ENCODE measurements at regions not wholly inside any gene's neighbourhood (a gene's known extent, or its start where the extent isn't known, plus 50 kb on each side); places are given as distances from the start of the nearest gene placed in this dataset.

DNA sequence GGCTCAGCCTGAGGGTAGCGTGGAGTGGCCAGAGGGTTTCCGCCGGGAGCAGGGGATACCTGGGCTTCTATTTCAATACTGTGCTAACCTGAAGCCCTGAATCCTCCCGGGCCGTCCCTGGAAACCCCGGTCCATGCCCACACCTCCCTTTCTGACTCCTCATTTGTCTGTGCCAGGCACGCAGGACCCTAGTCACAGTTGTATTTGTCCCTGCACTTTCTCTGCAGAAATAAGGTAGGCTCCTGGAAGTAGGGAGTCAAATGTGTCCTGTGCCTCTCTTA, 418.8 kb upstream of the HS6ST1 start:
- no peak for DNase-seq

DNA sequence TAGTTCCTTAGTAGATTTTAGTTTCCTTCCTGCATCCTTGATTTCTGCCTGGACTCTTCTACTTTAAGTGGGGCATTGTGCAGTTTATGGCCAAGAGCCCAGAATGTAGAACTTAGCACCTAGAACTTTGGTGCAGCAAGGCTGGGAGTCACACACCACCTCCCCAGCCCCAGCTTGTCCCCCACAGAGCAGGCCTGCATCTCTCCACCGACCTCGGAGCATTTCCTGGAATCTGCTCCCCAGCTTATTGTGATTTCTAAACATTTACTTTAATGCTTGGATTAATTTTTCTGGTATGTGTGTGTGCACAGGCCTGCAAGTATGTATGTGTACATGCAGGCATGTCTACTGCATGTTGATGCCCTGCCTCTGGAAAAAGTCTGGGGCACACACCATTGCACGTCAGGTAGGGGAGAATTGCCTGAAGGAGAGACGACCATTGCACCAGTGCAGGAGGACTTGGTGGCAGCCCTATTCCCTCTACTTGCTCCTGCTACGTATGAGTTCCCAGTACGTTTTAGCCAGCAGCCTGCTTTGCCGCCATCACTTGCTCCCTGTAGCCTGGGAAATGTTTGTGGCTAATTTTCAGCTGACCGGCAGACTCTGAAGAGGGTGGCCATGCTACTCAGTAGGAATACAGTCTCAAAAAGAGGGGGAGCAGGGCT, 419.9 kb upstream of the HS6ST1 start:
- no peak for DNase-seq

DNA sequence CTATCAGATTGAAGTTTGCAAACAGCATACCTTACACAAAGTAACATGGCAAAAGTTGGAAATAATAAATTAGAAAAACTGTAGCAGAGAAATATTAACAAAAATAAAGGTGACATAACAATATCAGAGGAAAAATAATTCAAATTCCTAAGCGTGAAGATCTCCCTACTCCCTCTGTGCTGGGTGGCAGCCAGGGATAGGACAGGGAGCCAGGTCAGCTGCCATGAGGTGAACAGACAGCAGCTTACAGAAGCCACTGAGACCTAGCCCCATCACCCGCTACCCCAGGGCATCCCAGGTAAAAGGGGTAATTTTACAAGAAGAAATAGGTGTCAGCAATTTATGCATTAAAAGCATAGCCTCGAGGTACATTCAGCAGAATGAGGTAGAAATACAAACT, 423.8 kb upstream of the HS6ST1 start:
- no peak for DNase-seq

DNA sequence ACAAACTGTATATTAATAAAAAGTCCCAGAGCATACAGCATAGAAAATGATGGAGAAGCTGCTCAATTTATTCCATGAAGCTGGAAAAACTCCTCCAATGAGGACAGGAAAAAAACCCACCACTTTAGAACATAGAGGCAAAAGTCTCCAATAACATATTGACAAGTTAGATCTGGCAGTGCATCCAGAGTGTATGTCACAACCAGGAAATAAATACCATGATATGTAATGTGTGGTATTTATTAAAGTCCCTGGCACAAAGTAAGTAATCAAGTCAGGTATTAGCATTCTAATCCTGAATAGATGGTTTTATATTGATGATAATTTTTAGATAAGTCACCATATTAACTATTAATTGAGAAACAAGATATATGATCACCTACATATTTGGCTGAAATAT, 427.3 kb upstream of the HS6ST1 start:
- DNase-seq, result no peak

DNA sequence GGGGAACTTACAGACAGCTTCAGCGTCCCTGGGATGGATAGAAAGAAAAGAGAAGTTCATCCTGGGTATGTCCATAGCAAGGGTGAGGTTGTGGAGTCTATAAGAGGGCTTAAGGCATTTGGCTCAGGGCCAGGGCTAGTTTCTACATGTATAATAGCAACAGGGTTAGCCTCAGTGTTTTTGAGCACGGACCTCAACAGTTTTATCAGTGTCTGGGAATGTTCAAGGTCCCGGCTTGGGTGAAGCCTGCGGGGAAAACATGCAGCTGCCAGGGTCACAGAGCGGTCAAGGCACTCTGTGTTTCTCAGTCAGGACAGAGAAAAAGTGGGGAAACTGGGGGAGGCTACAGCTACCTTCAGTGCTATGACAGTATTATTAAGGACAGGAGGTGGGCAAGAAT, 427.7 kb upstream of the HS6ST1 start:
- peak; percentile 25 to 50 for DNase-seq

DNA sequence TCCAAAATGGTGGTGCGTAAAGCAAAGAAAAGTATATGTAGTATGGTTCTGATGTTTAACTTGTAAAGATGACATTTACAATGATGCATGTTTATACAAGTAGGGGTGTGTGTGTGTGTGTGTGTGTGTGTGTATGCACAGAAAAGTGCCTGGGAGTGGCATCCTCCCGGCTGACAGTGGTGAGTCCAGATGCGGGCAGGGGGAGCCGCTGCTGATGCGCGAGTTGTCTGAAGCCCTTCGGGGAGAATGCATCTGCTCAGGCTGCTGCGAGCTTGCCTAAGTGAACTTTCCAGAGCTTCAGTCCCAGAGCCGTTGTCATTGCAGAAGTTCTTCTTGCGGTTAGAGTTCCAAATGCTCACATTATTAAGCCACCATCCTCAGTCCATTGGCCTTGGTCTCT, 429.7 kb upstream of the HS6ST1 start:
- DNase-seq, result no peak

DNA sequence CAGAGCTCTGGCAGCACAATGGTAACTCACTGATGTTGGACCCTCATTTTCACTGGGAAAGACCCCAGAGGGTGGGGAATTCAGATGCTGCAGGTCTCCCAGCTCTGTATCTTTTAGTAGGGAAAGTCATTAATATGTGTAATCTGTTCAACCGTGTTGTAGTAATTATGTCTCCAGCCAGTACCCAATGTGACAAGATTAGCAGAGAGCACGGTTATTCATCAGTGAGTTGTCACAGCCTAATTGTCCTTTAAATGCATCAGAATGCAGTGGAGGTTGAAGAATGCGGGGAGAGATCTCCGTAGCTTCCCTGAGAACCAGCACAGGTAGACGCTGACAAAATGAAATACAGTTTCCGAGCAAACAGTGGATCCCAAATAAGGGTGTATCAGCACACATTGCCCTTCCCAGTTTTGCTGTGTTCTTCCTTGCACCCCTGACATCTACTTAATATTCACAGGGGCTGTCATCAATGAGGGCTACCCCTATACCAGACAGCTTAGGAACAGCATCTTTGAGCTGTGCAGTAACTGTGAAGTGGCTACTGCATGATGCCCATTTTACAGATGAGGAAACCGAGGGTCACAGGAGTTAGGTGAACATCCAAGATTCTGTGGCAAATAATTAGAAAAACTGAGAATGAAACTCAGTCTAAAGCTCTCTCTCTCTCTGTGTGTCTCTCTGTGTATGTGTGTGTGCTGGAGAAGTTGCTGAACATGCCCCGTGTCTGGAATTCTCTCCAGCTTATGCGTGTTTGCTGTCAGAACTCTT, 430.4 kb upstream of the HS6ST1 start:
- DNase-seq, result no peak

DNA sequence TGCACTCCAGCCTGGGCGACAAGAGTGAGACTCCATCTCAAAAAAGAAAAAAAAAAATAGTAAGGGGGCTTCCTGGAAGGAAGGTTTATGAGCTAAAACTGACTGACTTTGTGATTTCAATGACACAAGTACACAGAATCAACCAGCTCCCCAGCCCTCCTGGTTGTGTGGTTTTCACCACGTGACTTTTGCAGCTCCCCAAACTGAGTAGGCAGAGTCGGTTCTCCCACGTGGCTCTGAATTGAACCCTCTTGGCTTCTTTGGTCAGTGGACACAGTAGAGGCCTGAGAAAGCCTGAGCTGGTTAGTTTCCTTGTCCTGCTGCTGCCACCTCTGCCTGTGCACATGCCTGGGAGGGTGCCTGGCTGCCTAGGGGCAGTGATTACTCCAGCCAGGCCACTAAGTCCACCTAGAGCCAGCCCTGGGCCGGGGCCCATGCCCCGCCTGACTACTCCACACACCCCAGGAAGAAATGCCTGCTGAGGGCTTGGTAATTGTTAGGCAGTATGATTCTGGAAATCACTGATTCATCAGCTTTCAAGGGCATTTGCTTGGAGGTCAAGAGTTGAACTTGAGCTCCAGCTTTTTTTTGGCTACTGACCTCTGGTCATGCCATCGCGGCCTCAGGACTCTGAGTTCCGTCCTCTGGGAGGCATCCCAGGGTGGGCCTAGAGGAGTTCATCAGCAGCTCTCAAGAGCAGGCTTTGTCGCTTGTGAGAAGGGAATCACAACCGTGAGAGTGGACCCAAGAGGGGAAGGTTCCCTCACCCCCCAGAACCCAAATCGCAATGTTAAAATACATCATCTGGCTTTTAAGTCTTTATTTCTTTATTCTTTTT, 431.9 kb upstream of the HS6ST1 start:
- DNase-seq, result no peak

DNA sequence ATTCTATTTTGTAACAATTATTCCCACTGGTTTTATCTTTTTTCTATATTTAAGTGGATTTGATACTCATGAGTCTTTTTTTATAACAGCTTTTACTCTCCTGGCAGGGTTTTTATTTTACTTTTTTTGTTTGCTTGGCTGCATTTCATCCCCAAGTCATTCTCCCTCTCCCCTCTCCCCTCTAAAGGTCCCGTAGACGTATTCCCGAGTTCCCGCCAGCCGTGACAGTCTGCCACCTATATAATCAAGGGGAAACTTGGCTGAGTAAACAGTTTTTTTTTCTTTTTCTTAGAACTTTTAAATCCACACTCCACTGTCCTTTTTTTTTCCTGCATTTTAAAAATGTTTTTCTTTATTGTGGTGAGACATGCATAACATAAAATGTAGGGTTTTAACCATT, 433.1 kb upstream of the HS6ST1 start:
- no peak for DNase-seq

DNA sequence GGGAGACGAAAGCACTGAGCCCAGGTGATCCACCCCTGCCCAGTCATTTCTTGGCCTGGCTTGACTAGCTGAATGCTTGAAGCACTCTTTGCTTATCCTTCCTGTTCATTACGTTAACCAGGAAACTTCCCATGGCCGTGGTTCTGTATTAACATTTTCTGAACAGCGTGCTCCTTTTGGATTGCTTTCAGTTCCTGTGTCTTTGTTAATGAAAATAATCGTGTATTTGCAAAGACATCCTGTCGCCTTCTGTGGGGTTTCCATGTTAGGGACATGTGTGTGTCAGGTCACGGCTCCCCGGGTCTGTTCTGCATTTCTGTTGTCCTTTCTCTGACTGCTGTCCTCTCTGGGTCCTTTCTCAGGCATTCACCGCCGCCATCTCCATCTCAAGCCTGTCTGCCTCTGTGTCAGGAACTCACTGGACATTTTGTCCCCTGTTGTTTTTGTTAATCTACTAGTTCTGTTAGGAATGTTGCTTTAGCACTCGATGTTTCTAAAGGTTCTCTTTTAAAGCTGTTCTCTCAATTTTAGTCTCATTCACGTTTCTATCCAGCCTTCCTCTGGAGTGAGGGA, 434.1 kb upstream of the HS6ST1 start:
- no peak for DNase-seq

DNA sequence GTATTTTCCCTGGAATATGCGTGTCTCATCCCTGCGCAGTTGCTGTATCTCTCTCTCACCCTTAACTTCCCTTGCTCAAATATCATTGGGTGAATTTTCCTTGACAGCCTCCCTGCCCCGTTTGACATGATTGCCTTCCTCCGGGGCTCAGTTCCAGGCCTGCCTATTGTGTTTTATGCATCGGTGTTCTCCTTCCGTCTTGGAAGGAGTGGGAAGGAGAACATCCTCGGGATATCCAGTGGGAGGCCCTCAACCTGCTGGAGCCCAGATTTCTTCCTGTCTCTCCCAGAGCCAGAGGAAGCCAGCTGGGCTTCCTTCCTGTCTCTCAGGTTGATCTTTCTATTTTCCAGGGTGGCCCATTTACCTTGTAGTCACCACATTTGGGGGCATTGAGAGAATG, 434.7 kb upstream of the HS6ST1 start:
- no peak for DNase-seq

DNA sequence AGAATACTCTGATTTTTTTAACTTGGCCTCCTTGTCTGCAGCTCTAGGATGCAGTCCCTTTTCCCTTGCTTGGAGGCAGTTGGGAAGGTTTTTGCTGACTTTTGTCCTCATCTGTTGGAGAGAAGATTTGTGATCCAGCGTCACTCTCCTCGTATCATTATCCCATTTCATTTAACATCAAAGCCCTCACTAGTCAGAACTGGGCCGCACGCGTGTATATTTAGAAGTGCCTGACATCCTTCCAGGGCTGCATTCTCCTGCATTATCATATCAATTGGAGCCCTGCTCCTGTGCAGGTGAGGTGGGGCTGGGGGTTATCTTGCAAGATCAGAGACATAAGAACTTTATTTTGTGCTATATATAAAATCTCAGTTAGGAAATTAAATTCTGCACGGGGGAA, 435.1 kb upstream of the HS6ST1 start:
- DNase-seq, result no peak

DNA sequence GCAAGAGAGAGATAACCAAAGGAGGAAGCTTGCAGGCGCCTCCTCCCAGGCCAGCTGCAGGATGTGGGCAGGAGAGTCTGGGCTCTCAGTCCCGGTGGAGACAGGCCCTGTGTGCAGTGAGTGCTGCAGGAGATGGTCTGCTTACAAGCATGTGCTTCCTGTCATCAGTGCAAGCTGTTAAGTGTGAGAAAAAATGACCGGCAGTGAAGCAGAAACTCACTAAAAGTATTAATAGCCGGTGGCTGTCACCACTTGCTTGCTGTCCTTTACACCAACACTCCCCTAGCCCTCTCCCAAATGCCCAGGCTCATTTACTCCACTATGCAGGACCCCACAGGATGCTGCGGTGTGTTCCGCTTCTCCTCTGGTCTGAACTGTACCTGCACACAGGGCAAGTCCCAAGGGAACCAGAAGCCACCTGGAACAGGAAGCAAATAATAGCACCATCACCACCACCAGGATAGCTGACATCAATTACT, 435.6 kb upstream of the HS6ST1 start:
- DNase-seq, result peak; percentile 91

DNA sequence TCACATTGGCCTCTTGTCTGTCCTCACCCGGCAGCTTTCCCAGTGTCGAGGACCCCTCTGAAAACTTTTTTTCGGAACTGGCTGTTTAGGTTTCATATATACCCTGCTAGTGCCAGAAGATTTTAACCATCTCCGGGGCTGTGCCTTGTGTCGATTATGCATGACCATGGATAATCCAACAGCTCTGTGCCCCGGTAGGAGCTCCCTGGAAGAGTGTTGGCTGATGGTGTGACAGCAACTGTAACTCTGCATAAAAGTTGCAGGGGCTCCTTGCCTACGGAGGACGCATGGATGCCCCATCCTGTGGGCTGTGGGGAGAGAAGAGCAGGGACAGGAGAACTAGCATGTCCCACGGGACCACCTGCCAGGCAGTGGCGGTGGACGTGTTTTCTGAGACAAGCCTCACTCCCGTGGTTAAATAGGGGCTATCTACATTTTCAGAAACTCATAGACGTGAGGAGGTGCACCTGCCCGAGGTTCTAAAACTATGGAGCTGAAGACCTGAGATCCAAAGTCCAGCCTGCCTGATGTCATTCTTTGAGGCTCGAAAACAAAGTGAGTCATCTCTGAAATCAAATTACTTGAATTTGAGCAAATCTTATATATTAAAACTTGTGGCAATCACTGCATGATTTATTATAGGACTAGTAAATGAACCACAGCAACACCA, 437.2 kb upstream of the HS6ST1 start:
- no peak for DNase-seq

DNA sequence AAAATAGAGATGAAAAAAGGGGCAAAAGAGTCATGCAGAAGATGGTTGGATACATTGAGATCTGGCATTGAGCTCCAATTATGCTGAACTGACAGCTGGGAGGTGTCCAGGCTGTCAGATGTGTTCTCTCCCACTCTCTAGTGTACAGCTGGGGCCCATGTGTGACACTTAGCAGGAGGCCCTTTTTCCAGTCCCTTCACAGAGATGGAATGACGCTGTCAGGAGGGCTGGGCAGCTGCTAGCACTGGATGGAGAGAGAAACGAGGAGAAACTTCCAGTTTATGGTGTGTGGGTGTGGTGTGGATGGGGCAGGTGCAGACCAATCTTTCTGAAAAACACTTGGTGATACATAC, 437.7 kb upstream of the HS6ST1 start:
- no peak for DNase-seq

DNA sequence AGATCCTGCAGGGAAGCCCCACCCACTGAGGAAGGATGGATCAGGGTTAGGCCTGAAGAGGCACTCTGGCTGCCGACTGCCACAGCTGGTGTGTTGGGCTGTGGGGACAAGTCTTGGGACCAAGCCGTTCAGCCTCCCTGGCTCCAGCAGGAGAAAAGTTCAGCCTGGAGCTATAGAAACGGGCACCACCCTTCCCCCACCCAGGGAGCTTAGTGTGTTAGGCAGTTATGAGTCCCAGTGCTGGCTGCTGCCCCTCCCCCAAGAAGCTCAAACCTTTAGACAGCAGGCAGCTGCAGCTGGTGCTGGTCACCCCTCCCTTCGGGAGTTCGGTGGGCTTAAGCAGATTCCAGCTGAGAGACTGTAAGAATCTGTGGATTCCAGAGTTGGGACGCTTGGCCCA, 447.1 kb upstream of the HS6ST1 start:
- DNase-seq, result no peak

DNA sequence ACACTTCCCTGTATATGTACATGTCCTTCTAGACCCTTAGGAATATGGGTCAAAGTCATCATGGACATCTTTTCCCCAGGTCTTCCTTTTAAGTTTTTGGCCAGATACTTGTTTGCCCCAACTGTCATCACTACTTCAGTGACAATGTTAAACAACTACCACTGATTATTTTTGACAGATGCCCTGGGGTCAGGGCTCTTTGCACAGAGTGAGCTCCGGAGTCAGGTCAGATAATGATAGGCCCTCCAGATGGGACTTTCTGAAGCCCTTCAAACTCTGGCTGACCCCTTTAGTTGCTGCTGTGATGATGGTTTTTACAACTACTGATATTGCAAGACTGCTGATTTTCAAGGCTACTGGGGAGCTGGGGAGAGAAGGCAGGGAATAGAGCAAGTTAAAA, 449.4 kb upstream of the HS6ST1 start:
- DNase-seq, result no peak

DNA sequence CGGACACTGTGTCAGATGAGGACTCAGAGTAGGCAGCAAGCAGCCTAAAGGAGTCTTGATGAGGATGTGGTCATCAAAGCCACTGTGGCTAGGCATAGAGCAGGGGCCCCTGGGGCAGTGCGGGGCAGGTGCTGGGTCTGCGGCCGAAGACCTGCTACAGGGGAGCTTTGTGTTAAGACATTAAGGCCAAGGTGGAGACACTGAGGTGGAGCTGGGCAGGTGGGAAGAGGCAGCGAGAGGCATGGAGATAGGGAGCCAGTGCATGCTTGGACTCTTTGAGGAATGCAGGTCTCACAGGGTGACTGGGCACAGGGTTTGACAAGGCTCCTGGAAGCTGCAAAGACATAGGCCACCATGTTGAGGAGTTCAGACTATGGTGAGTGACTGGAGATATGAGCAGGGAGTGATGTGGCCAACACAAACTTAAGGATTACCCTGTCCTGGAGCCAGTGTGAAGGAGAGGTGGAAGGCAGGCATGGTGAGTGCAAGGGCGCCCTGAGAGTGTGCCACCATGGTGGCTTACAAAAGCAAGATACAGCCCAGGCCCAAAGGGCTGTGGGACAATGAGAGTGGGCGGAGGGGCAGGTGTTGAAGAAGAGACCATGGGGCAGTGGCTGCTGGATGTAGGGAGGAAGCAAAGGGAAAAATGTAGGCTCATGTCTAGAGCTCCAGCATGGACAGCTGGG, 450.9 kb upstream of the HS6ST1 start:
- no peak for DNase-seq

DNA sequence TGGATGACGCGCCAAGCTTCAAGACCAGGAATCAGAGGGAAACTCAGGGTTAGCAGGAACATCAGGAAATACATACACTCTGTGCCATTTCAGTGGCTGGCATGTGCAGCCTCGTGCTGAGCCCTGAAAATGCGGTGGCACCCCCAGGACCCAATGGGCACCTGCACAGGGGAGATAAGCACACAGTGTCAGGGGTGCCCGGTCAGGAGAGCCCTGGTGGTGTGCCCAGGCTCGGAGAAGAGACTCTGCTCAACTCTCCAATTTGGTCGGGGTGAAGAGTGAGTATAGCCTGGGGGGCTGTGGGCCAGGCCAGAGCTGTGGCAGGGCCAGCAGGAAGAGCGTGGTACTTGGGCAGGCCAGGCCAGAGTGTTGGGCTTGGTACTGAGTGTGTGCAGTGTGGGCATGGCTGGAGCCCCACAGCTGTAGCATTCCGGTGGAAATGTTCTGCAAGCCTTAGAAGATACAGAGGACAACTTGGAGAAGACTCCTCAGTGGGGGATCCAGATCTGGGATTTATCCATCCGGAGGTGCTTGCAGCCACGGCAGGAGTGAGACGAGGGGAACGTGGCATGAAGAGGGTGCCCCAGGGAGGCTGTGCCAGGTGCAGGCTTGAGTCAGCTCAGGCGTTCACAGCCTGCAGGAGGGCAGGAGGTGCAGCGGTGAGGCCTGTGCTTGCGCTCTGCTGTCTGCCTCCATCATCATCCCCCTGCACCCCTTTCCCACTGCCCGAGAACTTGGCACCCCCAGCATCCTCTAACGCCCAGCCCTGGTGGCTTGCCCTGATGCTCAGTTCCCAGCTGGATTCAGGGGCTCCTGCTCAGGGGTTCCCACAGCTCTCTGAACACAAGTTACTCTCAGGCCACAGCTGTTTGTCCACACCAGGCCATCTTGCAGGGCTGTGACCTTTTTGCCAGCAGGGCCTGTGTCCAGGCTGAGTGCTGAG, 451.7 kb upstream of the HS6ST1 start:
- no peak for DNase-seq

DNA sequence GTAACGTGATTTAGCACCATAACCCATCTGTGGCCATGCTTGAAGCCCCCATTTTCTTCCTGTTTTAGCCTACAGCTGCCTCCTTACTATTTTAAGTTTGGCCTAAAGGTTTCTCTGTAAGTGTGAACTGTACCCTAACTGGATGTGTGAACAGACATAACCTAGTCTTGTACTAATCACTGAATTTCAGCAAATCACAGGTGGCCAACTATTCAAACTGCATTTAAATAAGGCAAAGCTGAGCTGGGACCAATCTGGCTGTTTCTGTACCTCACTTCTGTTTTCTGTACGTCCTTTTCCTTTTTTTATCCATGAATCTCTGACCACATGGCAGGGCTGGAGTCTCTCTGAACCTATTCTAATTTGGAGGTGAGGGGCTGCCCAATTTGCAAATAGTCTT, 452.7 kb upstream of the HS6ST1 start:
- DNase-seq, result no peak

DNA sequence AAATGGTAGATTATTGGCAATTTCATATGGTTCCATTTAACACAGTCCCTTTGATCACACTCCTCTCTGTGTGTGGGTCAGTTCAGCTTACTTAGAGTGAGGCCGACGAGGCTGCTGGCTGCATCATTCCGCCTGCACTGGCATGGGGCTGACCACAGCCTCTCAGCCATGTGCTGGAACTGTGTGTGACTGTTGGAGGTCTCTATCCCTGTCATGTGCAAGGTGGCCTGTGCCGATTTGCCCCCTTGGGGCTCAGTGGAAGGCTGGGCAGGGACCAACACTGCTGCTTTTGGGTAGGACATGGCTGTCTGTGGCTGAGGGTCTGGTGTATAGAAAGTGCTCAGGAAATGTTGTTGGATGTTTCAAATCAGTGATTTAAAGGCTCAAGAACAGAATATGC, 454.0 kb upstream of the HS6ST1 start:
- no peak for DNase-seq

Data from AML-193 (cell line).